ENCODE measurements at regions not wholly inside any gene's neighbourhood (a gene's known extent, or its start where the extent isn't known, plus 50 kb on each side); places are given as distances from the start of the nearest gene placed in this dataset.
"Not testable (repeated sequence)": the region's sequence is repeated elsewhere in the genome, so short reads cannot be mapped to it uniquely, and the experiment has no call there.

DNA sequence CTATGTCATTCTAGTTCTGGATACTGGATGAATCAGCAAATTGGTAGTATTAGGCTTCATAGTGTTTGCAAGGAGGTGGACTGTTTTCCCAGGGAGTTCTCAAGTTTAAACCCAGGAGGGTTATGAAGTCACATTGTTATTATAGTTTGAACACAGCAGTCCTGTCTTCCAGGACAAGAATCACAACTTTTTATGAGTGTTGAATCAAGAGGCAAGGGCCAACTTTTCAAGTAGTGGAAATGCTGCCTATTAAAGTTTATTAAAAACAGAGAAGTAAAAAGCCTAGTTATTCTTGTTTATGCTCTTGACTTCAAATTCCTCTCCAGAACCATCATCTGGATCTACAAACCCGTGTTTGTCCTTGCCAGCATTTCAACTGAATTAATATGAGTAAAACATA, 86.3 kb upstream of the GOT2 start:
- DNase-seq (ENCODE audit: low spot score), result no peak

GRCh38 chr16:58815181-58815888, 81.2 kb upstream of the GOT2 start:
- DNase-seq (ENCODE audit: low spot score), result no peak

GRCh38 chr16:58814348-58814801, 80.3 kb upstream of the GOT2 start:
- peak; percentile 86 for DNase-seq (ENCODE audit: low spot score)

DNA sequence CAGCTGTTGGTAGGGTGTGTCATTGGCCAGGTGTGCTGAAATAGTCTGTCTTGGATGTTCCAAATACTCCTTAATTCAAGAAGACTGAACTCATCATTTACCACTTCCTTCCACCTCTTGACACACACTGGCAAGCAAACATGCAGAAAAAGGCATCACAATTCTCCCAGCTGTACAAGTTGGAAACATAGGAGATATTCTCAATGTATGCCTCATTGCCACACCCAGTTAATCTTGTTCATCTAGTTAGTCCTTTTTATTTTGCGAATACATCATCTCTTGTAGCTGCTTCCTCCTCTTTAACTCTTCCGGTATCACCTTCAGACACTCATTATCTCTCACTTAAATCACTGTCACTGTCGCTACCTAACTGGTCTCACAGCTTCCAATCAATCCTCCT, 75.1 kb upstream of the GOT2 start:
- no peak for DNase-seq (ENCODE audit: low spot score)

DNA sequence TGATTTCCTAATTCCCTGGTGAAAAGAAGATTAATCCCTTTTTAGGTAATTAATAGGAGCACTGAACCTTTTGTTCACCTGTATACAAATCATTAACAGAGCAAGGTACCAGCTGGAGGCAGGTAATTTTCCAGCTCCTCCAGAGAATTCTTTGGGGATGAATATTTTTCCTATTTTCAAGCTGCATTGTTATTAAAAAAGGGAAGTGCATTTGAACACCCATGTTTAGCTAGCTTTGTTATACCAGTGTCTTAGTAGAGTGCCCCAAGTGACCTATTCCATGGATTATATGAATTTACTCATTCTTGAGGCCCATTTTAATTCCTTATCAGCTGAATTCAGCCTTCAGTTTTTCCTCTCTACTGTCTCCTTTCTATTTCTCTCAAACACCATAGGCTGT, 73.2 kb upstream of the GOT2 start:
- no peak for DNase-seq (ENCODE audit: low spot score)

- DNase-seq (ENCODE audit: low spot score), result no peak
Observed at GRCh38 chr16:58801838-58802237, 67.7 kb upstream of the GOT2 start.

DNA sequence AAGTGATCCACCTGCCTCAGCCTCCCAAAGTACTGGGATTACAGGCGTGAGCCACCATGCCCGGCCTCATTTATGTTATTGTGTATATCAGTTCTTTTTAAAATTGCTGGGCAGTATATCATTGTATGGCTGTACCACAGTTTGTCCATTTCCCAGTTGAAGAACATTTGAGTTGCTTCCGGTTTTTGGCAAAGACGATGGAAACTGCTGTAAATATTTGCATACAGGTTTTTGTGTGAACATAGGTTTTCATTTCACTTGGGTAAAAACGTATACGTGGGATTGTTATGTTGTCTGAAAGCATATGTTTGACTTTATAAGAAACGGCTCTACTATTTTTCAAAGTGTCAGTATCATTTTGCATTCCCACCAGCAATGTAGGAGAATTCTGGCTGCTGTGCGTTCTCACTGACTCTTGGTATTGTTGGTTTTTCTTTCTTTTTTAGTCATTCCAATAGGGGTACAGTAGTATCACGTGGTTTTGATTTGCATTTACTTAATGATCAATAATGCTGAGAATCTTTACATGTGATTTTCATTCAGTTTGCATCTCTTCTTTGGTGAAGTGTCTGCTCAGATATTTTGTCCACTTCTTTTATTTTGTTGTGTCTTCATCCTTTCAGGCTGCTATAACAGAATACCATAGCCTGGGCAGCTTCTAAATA, 63.2 kb upstream of the GOT2 start:
- DNase-seq (ENCODE audit: low spot score), result no peak

DNA sequence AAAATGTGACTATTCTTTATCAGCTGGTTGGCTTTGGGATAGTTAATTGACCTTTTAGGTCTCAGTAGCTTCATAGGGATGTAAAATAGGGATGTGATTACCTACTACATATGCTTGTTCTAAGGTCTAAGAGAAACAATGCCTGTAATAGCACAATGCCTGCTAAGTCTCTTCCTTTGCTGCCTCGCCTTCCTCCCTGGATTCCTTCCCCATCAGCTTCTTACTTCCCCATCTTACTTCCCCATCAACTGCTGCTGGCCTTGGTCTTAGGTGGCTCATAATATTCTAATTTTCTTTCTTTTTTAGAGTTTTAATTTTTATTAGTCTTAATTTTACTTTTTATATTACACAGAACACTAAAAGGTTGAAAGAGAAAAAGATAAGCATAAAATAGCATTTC, 59.2 kb upstream of the GOT2 start:
- no peak for DNase-seq (ENCODE audit: low spot score)

DNA sequence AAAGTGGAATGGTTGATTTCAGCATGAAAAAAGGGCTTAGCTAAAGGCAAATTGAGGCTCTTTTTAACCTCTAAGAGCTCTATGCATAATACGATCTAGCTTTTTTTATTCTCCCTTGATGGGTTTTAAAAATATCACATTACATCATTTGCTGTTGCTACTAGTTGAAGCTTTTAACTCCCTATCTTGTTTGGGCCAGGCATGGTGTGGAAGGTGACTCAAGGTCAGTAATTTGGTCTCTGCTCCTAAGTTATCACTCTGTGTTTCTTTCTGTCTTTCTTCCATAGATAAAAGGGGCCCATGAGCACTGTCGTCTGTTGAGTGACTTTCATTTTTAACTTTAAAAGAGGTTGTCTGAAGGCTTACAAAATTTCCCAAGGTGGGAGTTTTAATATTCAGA, 58.1 kb upstream of the GOT2 start:
- no peak for DNase-seq (ENCODE audit: low spot score)

DNA sequence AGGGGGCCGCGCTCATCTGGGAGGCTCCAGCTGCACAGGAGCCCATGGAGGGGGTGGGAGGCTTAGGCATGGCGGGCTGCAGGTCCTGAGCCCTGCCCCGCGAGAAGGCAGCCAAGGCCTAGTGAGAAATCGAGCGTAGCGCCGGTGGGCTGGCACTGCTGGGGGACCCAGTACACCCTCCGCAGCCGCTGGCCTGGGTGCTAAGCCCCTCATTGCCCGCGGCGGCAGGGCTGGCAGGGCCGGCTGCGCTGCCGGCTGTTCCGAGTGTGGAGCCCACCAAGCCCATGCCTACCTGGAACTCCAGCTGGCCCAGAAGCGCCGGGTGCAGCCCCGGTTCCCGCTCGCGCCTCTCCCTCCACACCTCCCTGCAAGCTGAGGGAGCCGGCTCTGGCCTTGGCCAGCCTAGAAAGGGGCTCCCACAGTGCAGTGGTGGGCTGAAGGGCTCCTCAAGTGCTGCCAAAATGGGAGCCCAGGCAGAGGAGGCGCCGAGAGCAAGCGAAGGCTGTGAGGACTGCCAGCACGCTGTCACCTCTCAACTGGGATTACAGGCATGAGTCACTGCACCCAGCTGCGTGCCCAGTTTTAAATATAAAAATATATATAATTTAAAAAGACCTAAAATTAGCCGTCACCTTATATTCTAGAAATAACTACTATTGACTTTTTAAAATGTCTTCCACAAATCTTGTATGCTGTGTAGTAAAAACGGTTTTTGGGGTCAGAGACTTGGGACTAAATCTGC, 56.9 kb upstream of the GOT2 start:
- not testable (repeated sequence) for DNase-seq (ENCODE audit: low spot score)

- DNase-seq (ENCODE audit: low spot score), result no peak
Observed at GRCh38 chr16:58789351-58789750, 55.2 kb upstream of the GOT2 start.
